Esophagus muscularis mucosa (tissue), 4 donors: ENCODE measurements at regions not wholly inside any gene's neighbourhood (a gene's known extent, or its start where the extent isn't known, plus 50 kb on each side); places are given as distances from the start of the nearest gene placed in this dataset.
"Not testable (repeated sequence)": the region's sequence is repeated elsewhere in the genome, so short reads cannot be mapped to it uniquely, and the experiment has no call there.

Experiments used
- DNase-seq: peaks from one replicate; pipeline ENCODE4 v3.0.0-alpha.2; 2017; ENCODE audit errors: extremely low spot score
- H3K27ac ChIP-seq, 4 donors: fragments of 200-600 bp; sonication (generic); replicated peaks in 1 of 4; 1 replicate in 3 of 4; 2 replicates in 1 of 4; pipeline ENCODE4 v1.5.1; 2016 to 2019; ENCODE audit warnings: mild to moderate bottlenecking in 1 of 4
- H3K27me3 ChIP-seq, 4 donors: fragments of 200-600 bp; sonication (generic); one replicate each; pipeline versions ENCODE4 v1.5.1 to v1.6.0; 2016 to 2019
- H3K36me3 ChIP-seq, 4 donors: fragments of 200-600 bp; sonication (generic); one replicate each; pipeline ENCODE4 v1.5.1; 2016 to 2019
- H3K4me1 ChIP-seq, 4 donors: fragments of 200-600 bp; sonication (generic); one replicate each; pipeline ENCODE4 v1.5.1; 2016 to 2019
- H3K4me3 ChIP-seq, 4 donors: fragments of 200-600 bp; sonication (generic); 1 replicate in 2 of 4; 2 replicates in 2 of 4; pipeline ENCODE4 v1.5.1; 2016 to 2019; ENCODE audit warnings: mild to moderate bottlenecking in 4 of 4, moderate library complexity in 1 of 4
- H3K9me3 ChIP-seq, 4 donors: fragments of 200-600 bp; sonication (generic); 1 replicate in 3 of 4; 2 replicates in 1 of 4; pipeline ENCODE4 v1.5.1; 2016 to 2019
- CTCF ChIP-seq, 3 experiments: fragments of 200-600 bp in 2 of 3; fragments of 450-650 bp in 1 of 3; sonication (generic) in 2 of 3; IDR thresholded peaks; one replicate each; pipeline ENCODE4 v1.5.1; 2017 to 2019; ENCODE audit warnings: antibody characterized with exemption in 3 of 3, mild to moderate bottlenecking in 2 of 3, moderate library complexity in 1 of 3
- EP300 ChIP-seq: sonication (generic); formaldehyde crosslinking; IDR thresholded peaks from one replicate; pipeline ENCODE4 v1.6.1; 2017; ENCODE audit warnings: antibody characterized with exemption
- POLR2A ChIP-seq: fragments of 450-650 bp; IDR thresholded peaks from one replicate; pipeline ENCODE4 v1.6.1; 2017; ENCODE audit warnings: antibody characterized with exemption, moderate library complexity, mild to moderate bottlenecking, low read depth
- POLR2AphosphoS5 ChIP-seq, 2 donors: sonication (generic); formaldehyde crosslinking; IDR thresholded peaks; one replicate each; pipeline ENCODE4 v1.6.1; 2017; ENCODE audit warnings: antibody characterized with exemption in 2 of 2
- WGBS: methylation state at CpG from one replicate; pipeline ENCODE4 v1.1.5; 2018; 5-methylcytosine and 5-hydroxymethylcytosine counted together
- intact Hi-C: fragments of 100-400 bp; cut with DNase I; formaldehyde crosslinking; loops from one replicate; pipeline ENCODE4 v1.15.1; 2023

- no peak for DNase-seq
- no peaks in the 10 kb centered on the region for H3K9me3 ChIP-seq
- WGBS, result 100% methylated on average over 1 of the region's 2 CpGs
- H3K27me3 ChIP-seq, result no peaks in the 10 kb centered on the region
- no peaks in the 10 kb centered on the region for H3K4me1 ChIP-seq
- intact Hi-C loops, result no loop called here
- H3K27ac ChIP-seq, result no peak overlapping the region
- no peak overlapping the region for H3K4me3 ChIP-seq
- TF ChIP-seq POLR2A, result no peak
- no peak for TF ChIP-seq EP300
- no peak for TF ChIP-seq POLR2AphosphoS5 (IDR thresholded peaks at IDR 0.05)
- TF ChIP-seq CTCF (IDR thresholded peaks at IDR 0.05), result no peak
- no peaks in the 10 kb centered on the region for H3K36me3 ChIP-seq
Measured at GRCh38 chr3:22819209-22819608, 383.9 kb upstream of the UBE2E2 start.

- intact Hi-C loops, result no loop called here
- H3K4me3 ChIP-seq, result no peak overlapping the region
- TF ChIP-seq POLR2A (no peak), EP300 (no peak), POLR2AphosphoS5 (IDR thresholded peaks at IDR 0.05) (no peak), CTCF (IDR thresholded peaks at IDR 0.05) (no peak)
- no peaks in the 10 kb centered on the region for H3K27me3 ChIP-seq
- no peak overlapping the region for H3K27ac ChIP-seq
- H3K36me3 ChIP-seq, result no peaks in the 10 kb centered on the region
- peaks cover 0 to 4% (median 0%) of the 10 kb centered on the region in 4 donors for H3K4me1 ChIP-seq
- 54% methylated on average over 2 of the region's 2 CpGs for WGBS
- no peak for DNase-seq
- no peaks in the 10 kb centered on the region for H3K9me3 ChIP-seq
Measured at GRCh38 chr3:22835041-22835440, 368.1 kb upstream of the UBE2E2 start.

- intact Hi-C loops, result no loop called here
- Histone ChIP-seq H3K9me3 (no peaks in the 10 kb centered on the region), H3K36me3 (no peaks in the 10 kb centered on the region), H3K27me3 (no peaks in the 10 kb centered on the region), H3K4me1 (peaks cover 0 to 4% (median 0%) of the 10 kb centered on the region in 4 donors), H3K4me3 (no peak overlapping the region), H3K27ac (no peak overlapping the region)
- WGBS, result 76% methylated on average over 1 of the region's 1 CpG
- no peak for TF ChIP-seq POLR2A
- TF ChIP-seq CTCF (IDR thresholded peaks at IDR 0.05), result no peak
- TF ChIP-seq EP300, result no peak
- TF ChIP-seq POLR2AphosphoS5 (IDR thresholded peaks at IDR 0.05), result no peak
- DNase-seq, result no peak
Measured at GRCh38 chr3:22836131-22836530, 367.0 kb upstream of the UBE2E2 start.

GRCh38 chr3:22843854-22844253, 359.3 kb upstream of the UBE2E2 start:
- DNase-seq, result no peak
- intact Hi-C loops, result no loop called here
- TF ChIP-seq CTCF (IDR thresholded peaks at IDR 0.05) (no peak), POLR2A (no peak), EP300 (no peak), POLR2AphosphoS5 (IDR thresholded peaks at IDR 0.05) (no peak)

GRCh38 chr3:22846566-22846965, 356.6 kb upstream of the UBE2E2 start:
- Histone ChIP-seq H3K4me1 (no peaks in the 10 kb centered on the region), H3K4me3 (no peak overlapping the region), H3K27me3 (no peaks in the 10 kb centered on the region), H3K27ac (no peak overlapping the region), H3K36me3 (no peaks in the 10 kb centered on the region), H3K9me3 (no peaks in the 10 kb centered on the region)
- intact Hi-C loops, result no loop called here
- 79% methylated on average over 5 of the region's 5 CpGs for WGBS
- TF ChIP-seq POLR2AphosphoS5 (IDR thresholded peaks at IDR 0.05) (no peak), EP300 (no peak), POLR2A (no peak), CTCF (IDR thresholded peaks at IDR 0.05) (no peak)
- DNase-seq, result no peak

More at GRCh38 chr3:22843854-22844253, 359.3 kb upstream of the UBE2E2 start:
- no peaks in the 10 kb centered on the region for H3K9me3 ChIP-seq
- no peaks in the 10 kb centered on the region for H3K27me3 ChIP-seq
- WGBS, result 89% methylated on average over 3 of the region's 3 CpGs
- no peak overlapping the region for H3K27ac ChIP-seq
- no peaks in the 10 kb centered on the region for H3K36me3 ChIP-seq
- H3K4me3 ChIP-seq, result no peak overlapping the region
- H3K4me1 ChIP-seq, result no peaks in the 10 kb centered on the region

GRCh38 chr3:22849583-22849982, 353.5 kb upstream of the UBE2E2 start:
- H3K27ac ChIP-seq, H3K36me3 ChIP-seq, H3K27me3 ChIP-seq, H3K4me3 ChIP-seq, DNase-seq, H3K9me3 ChIP-seq, intact Hi-C loops, H3K4me1 ChIP-seq: not testable (repeated sequence)
- 86% methylated on average over 6 of the region's 6 CpGs for WGBS
